HEK293T (cell line): ENCODE measurements at regions not wholly inside any gene's neighbourhood (a gene's known extent, or its start where the extent isn't known, plus 50 kb on each side); places are given as distances from the start of the nearest gene placed in this dataset.

Experiments
- ARNT ChIP-seq: fragments of 450-650 bp; IDR thresholded peaks from 2 replicates; pipeline ENCODE4 v1.6.1; 2017; ENCODE audit warnings: mild to moderate bottlenecking
- BHLHE40 ChIP-seq: fragments of 450-650 bp; IDR thresholded peaks from 2 replicates; pipeline ENCODE4 v1.6.1; 2016; ENCODE audit warnings: mild to moderate bottlenecking, moderate library complexity, borderline replicate concordance
- CTBP1 ChIP-seq: fragments of 450-650 bp; IDR thresholded peaks from 2 replicates; pipeline ENCODE4 v1.6.1; 2016; ENCODE audit warnings: borderline replicate concordance
- FOXM1 ChIP-seq: fragments of 450-650 bp; IDR thresholded peaks from 2 replicates; pipeline ENCODE4 v1.6.1; 2017; ENCODE audit warnings: mild to moderate bottlenecking, borderline replicate concordance
- HDGF ChIP-seq: fragments of 450-650 bp; IDR thresholded peaks from 2 replicates; pipeline ENCODE4 v1.6.1; 2017; ENCODE audit warnings: antibody characterized with exemption, borderline replicate concordance
- LEF1 ChIP-seq: fragments of 450-650 bp; IDR thresholded peaks from 2 replicates; pipeline ENCODE4 v1.6.1; 2017; ENCODE audit warnings: mild to moderate bottlenecking, borderline replicate concordance
- SP1 ChIP-seq: fragments of 450-650 bp; IDR thresholded peaks from 2 replicates; pipeline ENCODE4 v1.6.1; 2017
- SUZ12 ChIP-seq: fragments of 450-650 bp; IDR thresholded peaks from 2 replicates; pipeline ENCODE4 v1.6.1; 2016; ENCODE audit warnings: mild to moderate bottlenecking
- TARDBP ChIP-seq: fragments of 450-650 bp; IDR thresholded peaks from 2 replicates; pipeline ENCODE4 v1.6.1; 2016

GRCh38 chr10:10800961-10801360 lies 216.7 kb upstream of the CELF2 start:
- no peak for TF ChIP-seq ARNT
- TF ChIP-seq SP1 = no peak
- no peak for TF ChIP-seq SUZ12
- TF ChIP-seq FOXM1 = no peak
- TF ChIP-seq BHLHE40 = no peak
- no peak for TF ChIP-seq LEF1
- no peak for TF ChIP-seq HDGF
- TF ChIP-seq CTBP1 = no peak
- no peak for TF ChIP-seq TARDBP
